ENCODE measurements at regions not wholly inside any gene's neighbourhood (a gene's known extent, or its start where the extent isn't known, plus 50 kb on each side); places are given as distances from the start of the nearest gene placed in this dataset.
"Not testable (repeated sequence)": the region's sequence is repeated elsewhere in the genome, so short reads cannot be mapped to it uniquely, and the experiment has no call there.

GRCh38 chr16:29297809-29298177 is 108.7 kb downstream of the NPIPB11 start:
- not testable (repeated sequence) for H3K4me1 Mint-ChIP-seq

GRCh38 chr16:29297144-29297808 is 109.2 kb downstream of the NPIPB11 start:
- H3K36me3 Mint-ChIP-seq (ENCODE audit: low read depth); intact Hi-C loops (cut with DNase I, micrococcal nuclease); DNase-seq; ATAC-seq; POLR2A ChIA-PET; H3K27me3 Mint-ChIP-seq; CTCF ChIA-PET; H3K4me3 Mint-ChIP-seq; H3K27ac Mint-ChIP-seq; H3K9me3 Mint-ChIP-seq (ENCODE audit: low read depth); H3K4me1 Mint-ChIP-seq: not testable (repeated sequence)

More at GRCh38 chr16:29297809-29298177, 108.7 kb downstream of the NPIPB11 start:
- H3K36me3 Mint-ChIP-seq (ENCODE audit: low read depth); POLR2A ChIA-PET; CTCF ChIA-PET; DNase-seq; ATAC-seq; H3K9me3 Mint-ChIP-seq (ENCODE audit: low read depth); intact Hi-C loops (cut with DNase I, micrococcal nuclease); H3K4me3 Mint-ChIP-seq; H3K27me3 Mint-ChIP-seq; H3K27ac Mint-ChIP-seq: not testable (repeated sequence)

DNA sequence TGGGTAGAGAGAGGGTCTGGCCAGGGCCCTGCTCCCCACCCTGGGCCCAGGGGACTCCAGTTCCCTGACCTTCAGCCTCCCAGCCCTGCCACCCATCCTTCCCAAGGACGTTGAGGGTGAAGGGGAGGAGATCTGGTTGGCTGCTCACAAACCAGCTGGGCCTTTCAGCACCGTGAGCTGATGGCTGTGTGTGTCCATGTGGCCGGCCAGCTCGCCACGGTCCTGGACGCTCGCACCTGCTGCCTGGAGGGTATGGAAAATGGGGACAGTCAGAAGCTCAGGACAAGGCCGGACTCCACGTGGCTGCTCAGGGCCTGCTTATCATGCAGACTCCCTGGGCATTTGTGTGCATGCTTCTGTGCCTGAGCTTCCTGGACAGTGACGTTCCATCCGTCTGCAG is 110.3 kb downstream of the NPIPB11 start:
- H3K9me3 Mint-ChIP-seq (ENCODE audit: low read depth); CTCF ChIA-PET: not testable (repeated sequence)

DNA sequence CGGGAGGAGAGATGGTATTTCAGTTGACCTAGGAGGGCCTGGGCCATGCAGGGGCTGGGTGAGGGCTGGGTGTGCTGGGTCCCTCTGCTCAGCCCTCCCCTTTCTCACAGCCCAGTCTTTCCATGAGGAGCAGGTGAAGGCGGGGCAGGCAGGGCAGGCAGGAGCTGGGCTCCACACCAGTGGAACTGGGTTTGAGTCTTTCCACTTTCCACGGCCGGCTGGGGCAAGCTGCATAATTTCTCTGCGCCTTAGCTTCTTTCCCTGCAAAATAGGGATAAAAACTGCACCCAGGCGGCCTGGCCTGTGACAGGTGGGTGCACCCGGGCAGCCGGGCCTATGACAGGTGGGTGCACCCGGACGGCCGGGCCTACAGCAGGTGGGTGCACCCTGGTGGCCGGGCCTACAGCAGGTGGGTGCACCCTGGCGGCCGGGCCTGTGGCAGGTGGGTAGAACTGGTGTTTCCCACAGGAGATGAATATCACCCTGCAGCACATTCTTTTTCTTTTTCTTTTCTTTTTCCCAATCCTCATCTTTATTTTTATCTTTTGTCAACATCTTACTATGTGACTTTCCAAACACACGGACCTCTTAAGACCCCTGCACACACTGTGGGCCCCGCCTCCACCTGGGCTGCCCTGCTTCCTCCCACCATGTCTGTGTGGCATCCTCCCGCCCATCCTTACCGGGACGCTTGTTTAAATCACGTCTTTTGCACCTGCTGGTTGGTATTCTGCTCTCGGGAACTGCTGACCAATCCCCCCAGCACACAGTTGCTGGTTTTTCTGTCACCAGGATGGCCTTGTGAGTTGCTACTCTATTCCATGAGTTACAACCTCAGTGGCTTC is 111.3 kb downstream of the NPIPB11 start:
- H3K27me3 Mint-ChIP-seq; intact Hi-C loops (cut with DNase I, micrococcal nuclease); H3K36me3 Mint-ChIP-seq (ENCODE audit: low read depth); H3K4me1 Mint-ChIP-seq; H3K27ac Mint-ChIP-seq; H3K4me3 Mint-ChIP-seq; ATAC-seq; H3K9me3 Mint-ChIP-seq (ENCODE audit: low read depth); POLR2A ChIA-PET; CTCF ChIA-PET; DNase-seq: not testable (repeated sequence)

More for the DNA sequence above, 110.3 kb downstream of the NPIPB11 start:
- DNase-seq; intact Hi-C loops (cut with DNase I, micrococcal nuclease); H3K27ac Mint-ChIP-seq; H3K4me3 Mint-ChIP-seq; H3K4me1 Mint-ChIP-seq; H3K36me3 Mint-ChIP-seq (ENCODE audit: low read depth); H3K27me3 Mint-ChIP-seq; POLR2A ChIA-PET; ATAC-seq: not testable (repeated sequence)

GRCh38 chr16:29294400-29294933 is 112.0 kb downstream of the NPIPB11 start:
- H3K4me1 Mint-ChIP-seq; DNase-seq; H3K27ac Mint-ChIP-seq; H3K9me3 Mint-ChIP-seq (ENCODE audit: low read depth); H3K27me3 Mint-ChIP-seq; POLR2A ChIA-PET; CTCF ChIA-PET; H3K36me3 Mint-ChIP-seq (ENCODE audit: low read depth); ATAC-seq; intact Hi-C loops (cut with DNase I, micrococcal nuclease); H3K4me3 Mint-ChIP-seq: not testable (repeated sequence)

- POLR2A ChIA-PET; intact Hi-C loops (cut with DNase I, micrococcal nuclease); H3K27ac Mint-ChIP-seq; H3K9me3 Mint-ChIP-seq (ENCODE audit: low read depth); H3K27me3 Mint-ChIP-seq; H3K4me1 Mint-ChIP-seq; DNase-seq; H3K4me3 Mint-ChIP-seq; H3K36me3 Mint-ChIP-seq (ENCODE audit: low read depth); CTCF ChIA-PET; ATAC-seq: not testable (repeated sequence)
Measured at GRCh38 chr16:29293545-29293944, 113.0 kb downstream of the NPIPB11 start.

- ATAC-seq; H3K4me3 Mint-ChIP-seq; H3K27me3 Mint-ChIP-seq; H3K27ac Mint-ChIP-seq; H3K9me3 Mint-ChIP-seq (ENCODE audit: low read depth); intact Hi-C loops (cut with DNase I, micrococcal nuclease); DNase-seq; CTCF ChIA-PET; H3K4me1 Mint-ChIP-seq; H3K36me3 Mint-ChIP-seq (ENCODE audit: low read depth); POLR2A ChIA-PET: not testable (repeated sequence)
Measured at GRCh38 chr16:29292952-29293471, 113.5 kb downstream of the NPIPB11 start.

GRCh38 chr16:29291329-29292271 is 114.9 kb downstream of the NPIPB11 start:
- intact Hi-C loops (cut with DNase I, micrococcal nuclease), result not testable (repeated sequence)

DNA sequence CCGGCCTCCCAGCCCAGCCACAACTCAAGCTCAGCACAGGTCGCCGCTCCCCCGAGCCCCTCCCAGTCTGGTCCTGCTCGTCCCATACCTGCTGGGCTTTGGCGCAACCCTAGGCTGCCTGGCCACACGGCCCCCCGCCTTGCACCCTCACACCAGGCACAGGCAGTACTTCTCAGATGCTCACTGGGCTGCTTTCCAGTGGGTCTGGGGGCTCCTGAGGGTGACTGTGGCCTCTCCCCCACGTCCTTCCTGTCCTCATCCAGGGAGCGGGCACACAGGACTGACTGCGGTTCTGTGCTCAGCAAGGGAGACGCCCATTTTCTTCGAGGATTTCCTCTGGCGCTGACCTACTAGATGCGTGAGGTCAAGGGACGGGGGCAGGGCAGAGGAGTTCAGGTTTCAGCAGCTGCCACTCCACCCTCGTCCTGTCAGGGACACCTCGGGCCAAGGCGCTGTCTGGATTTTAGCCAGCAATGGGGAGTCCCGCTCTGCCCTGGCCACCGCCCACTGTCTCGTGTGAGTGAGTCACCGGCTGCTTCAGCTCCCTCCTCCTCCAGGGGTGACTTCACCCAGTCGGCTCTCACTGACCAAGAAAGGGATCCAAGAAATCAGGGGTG is 115.8 kb downstream of the NPIPB11 start:
- ChIA-PET POLR2A (no interaction called here), CTCF (no interaction called here)
- H3K27ac Mint-ChIP-seq, result no peak overlapping the region
- H3K9me3 Mint-ChIP-seq (ENCODE audit: low read depth), result no peaks in the 10 kb centered on the region
- intact Hi-C loops (cut with DNase I, micrococcal nuclease), result no loop called here
- no peak overlapping the region for H3K4me3 Mint-ChIP-seq
- ATAC-seq, result peak; percentile 94
- peaks cover 7% of the 10 kb centered on the region for H3K4me1 Mint-ChIP-seq
- no peaks in the 10 kb centered on the region for H3K36me3 Mint-ChIP-seq (ENCODE audit: low read depth)
- peak; percentile 84 for DNase-seq
- H3K27me3 Mint-ChIP-seq, result no peaks in the 10 kb centered on the region

More at GRCh38 chr16:29291329-29292271, 114.9 kb downstream of the NPIPB11 start:
- H3K9me3 Mint-ChIP-seq (ENCODE audit: low read depth); H3K27ac Mint-ChIP-seq; ATAC-seq; H3K4me3 Mint-ChIP-seq; H3K27me3 Mint-ChIP-seq; POLR2A ChIA-PET; CTCF ChIA-PET; H3K4me1 Mint-ChIP-seq; H3K36me3 Mint-ChIP-seq (ENCODE audit: low read depth): not testable (repeated sequence)
- DNase-seq, result peak; percentile 10

- H3K27me3 Mint-ChIP-seq; ATAC-seq; H3K4me3 Mint-ChIP-seq; intact Hi-C loops (cut with DNase I, micrococcal nuclease); DNase-seq; CTCF ChIA-PET; POLR2A ChIA-PET; H3K9me3 Mint-ChIP-seq (ENCODE audit: low read depth); H3K27ac Mint-ChIP-seq; H3K36me3 Mint-ChIP-seq (ENCODE audit: low read depth); H3K4me1 Mint-ChIP-seq: not testable (repeated sequence)
Measured at GRCh38 chr16:29289516-29290239, 116.8 kb downstream of the NPIPB11 start.

Data from activated CD4-positive, alpha-beta T cell treated with anti-CD3 and anti-CD28 coated beads for 36 hours (primary cell).